Activated CD8-positive, alpha-beta T cell treated with anti-CD3 and anti-CD28 coated beads for 36 hours (primary cell): ENCODE measurements at regions not wholly inside any gene's neighbourhood (a gene's known extent, or its start where the extent isn't known, plus 50 kb on each side); places are given as distances from the start of the nearest gene placed in this dataset.

Experiments
- ATAC-seq: fragments of 200-7000 bp; cut with Tn5 transposase; one replicate; pipeline ENCODE4 v1.10.0; 2021; ENCODE audit warnings: mild to moderate bottlenecking, moderate library complexity
- CTCF ChIA-PET: fragments of 350-600 bp; sonication (Branson Sonifier 250); formaldehyde crosslinking; loops from one replicate; lab custom pipeline; 2021; ENCODE audit warnings: antibody characterized with exemption; lab: Charles Lee
- POLR2A ChIA-PET: fragments of 350-600 bp; sonication (Branson Sonifier 250); formaldehyde crosslinking; loops from one replicate; lab custom pipeline; 2021; ENCODE audit warnings: antibody characterized with exemption; lab: Charles Lee
- DNase-seq: peaks from one replicate; pipeline ENCODE4 v3.0.0-alpha.2; 2020
- H3K27ac Mint-ChIP-seq: one replicate; pipeline ENCODE4 v1.8.0; 2021; ENCODE audit warnings: mild to moderate bottlenecking, mixed read lengths
- H3K27me3 Mint-ChIP-seq: one replicate; pipeline ENCODE4 v1.8.0; 2021; ENCODE audit warnings: mixed read lengths
- H3K36me3 Mint-ChIP-seq: one replicate; pipeline ENCODE4 v1.8.0; 2021; ENCODE audit warnings: low read depth, mixed read lengths
- H3K4me1 Mint-ChIP-seq: one replicate; pipeline ENCODE4 v1.8.0; 2021; ENCODE audit warnings: low read depth, mixed read lengths
- H3K4me3 Mint-ChIP-seq: one replicate; pipeline ENCODE4 v1.8.0; 2021; ENCODE audit warnings: mild to moderate bottlenecking, moderate library complexity, mixed read lengths
- H3K9me3 Mint-ChIP-seq: one replicate; pipeline ENCODE4 v1.8.0; 2021; ENCODE audit warnings: mixed read lengths
- CTCF ChIP-seq: fragments of 200-600 bp; IDR thresholded peaks from one replicate; pipeline ENCODE4 v1.8.0; 2022; ENCODE audit warnings: antibody characterized with exemption, mild to moderate bottlenecking
- intact Hi-C: fragments of 100-400 bp; cut with micrococcal nuclease; formaldehyde crosslinking; loops from one replicate; pipeline ENCODE4 v1.10.0; 2022

DNA sequence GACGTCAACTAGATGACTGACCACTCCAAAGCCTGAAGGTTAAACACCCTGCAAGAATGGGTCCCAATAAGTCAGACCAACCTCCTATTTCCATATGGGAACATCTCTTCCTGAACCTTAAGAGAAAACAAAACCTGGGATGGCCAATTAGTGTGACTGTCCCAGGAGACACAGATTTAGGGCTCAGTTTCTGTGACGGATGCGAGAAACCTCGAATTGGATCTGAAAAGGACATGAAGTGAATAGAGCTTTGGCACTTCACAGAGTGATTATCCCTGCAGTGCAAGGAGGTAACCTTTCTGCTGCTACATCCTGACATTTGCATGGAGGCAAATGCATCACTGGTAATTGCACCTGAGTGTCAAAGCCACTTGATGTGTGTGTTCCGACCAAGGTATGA lies 442.2 kb upstream of the KLF12 start:
- no peak for TF ChIP-seq CTCF
- H3K27me3 Mint-ChIP-seq, result peaks cover 55% of the 10 kb centered on the region
- no peak overlapping the region for H3K27ac Mint-ChIP-seq
- H3K4me1 Mint-ChIP-seq, result peaks cover 10% of the 10 kb centered on the region
- no peaks in the 10 kb centered on the region for H3K36me3 Mint-ChIP-seq
- intact Hi-C loops, result loop anchor here (10.0 kb wide), 1 partner anchor 638 kb away; no protein-coding TSS in a partner anchor
- no peaks in the 10 kb centered on the region for H3K9me3 Mint-ChIP-seq
- H3K4me3 Mint-ChIP-seq, result no peak overlapping the region
- ATAC-seq (no peak), DNase-seq (no peak)
- CTCF ChIA-PET, result no interaction called here
- POLR2A ChIA-PET, result no interaction called here

GRCh38 chr13:74575729-74576125 lies 441.5 kb upstream of the KLF12 start:
- peak overlapping the region; percentile 70 for H3K4me3 Mint-ChIP-seq
- no peak for TF ChIP-seq CTCF
- ATAC-seq (peak; percentile 94), DNase-seq (peak; percentile 69)
- no peaks in the 10 kb centered on the region for H3K9me3 Mint-ChIP-seq
- POLR2A ChIA-PET, result no interaction called here
- H3K36me3 Mint-ChIP-seq, result no peaks in the 10 kb centered on the region
- H3K4me1 Mint-ChIP-seq, result peaks cover 10% of the 10 kb centered on the region
- intact Hi-C loops, result loop anchor here (10.0 kb wide), 1 partner anchor 639 kb away; no protein-coding TSS in a partner anchor
- CTCF ChIA-PET, result no interaction called here
- H3K27ac Mint-ChIP-seq, result no peak overlapping the region
- peaks cover 55% of the 10 kb centered on the region for H3K27me3 Mint-ChIP-seq

- no peak for TF ChIP-seq CTCF
- peak overlapping the region; percentile 12 for H3K27ac Mint-ChIP-seq
- ATAC-seq, result peak; percentile 22
These were observed 440.9 kb upstream of the KLF12 start for GRCh38 chr13:74574964-74575728.

DNA sequence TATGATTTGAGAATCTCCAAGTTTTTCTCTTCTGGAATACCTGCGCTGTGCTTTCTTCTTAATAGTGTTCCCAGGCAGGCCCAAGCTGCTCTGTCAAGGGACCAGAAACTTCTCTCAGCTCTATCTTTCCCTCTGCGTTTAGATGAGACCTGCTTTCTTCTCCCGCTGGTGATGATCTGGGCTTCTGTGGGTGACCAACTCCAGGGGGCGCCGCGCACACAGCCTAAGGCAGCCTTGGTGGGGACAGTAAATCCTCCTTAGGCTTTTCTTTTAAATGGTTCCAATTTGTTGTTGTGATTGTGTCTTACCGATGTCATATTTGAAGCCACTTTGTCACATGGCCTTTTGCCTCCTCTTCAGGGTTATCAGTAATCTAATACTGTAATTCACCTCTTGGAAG lies 439.4 kb upstream of the KLF12 start:
- TF ChIP-seq CTCF, result peak; percentile 52
- Mint-ChIP-seq H3K4me1 (peaks cover 10% of the 10 kb centered on the region), H3K36me3 (no peaks in the 10 kb centered on the region), H3K4me3 (no peak overlapping the region), H3K27ac (no peak overlapping the region), H3K9me3 (no peaks in the 10 kb centered on the region), H3K27me3 (peaks cover 49% of the 10 kb centered on the region)
- ATAC-seq (no peak), DNase-seq (peak; percentile 51)
- ChIA-PET POLR2A (no interaction called here), CTCF (interaction anchor here (1.2 to 1.8 kb wide), 4 partner anchors 19 to 819 kb away, joined by 3 to 8 read pairs (median 4); no protein-coding TSS in a partner anchor)
- intact Hi-C loops, result loop anchor here (10.0 kb wide), 1 partner anchor 641 kb away; no protein-coding TSS in a partner anchor

More at GRCh38 chr13:74574964-74575728, 440.9 kb upstream of the KLF12 start:
- ChIA-PET CTCF (no interaction called here), POLR2A (no interaction called here)
- Mint-ChIP-seq H3K4me3 (peak overlapping the region; percentile 70), H3K36me3 (no peaks in the 10 kb centered on the region), H3K27me3 (peaks cover 55% of the 10 kb centered on the region), H3K9me3 (no peaks in the 10 kb centered on the region), H3K4me1 (peaks cover 10% of the 10 kb centered on the region)
- intact Hi-C loops, result loop anchor here (10.0 kb wide), 1 partner anchor 640 kb away; no protein-coding TSS in a partner anchor
- no peak for DNase-seq

DNA sequence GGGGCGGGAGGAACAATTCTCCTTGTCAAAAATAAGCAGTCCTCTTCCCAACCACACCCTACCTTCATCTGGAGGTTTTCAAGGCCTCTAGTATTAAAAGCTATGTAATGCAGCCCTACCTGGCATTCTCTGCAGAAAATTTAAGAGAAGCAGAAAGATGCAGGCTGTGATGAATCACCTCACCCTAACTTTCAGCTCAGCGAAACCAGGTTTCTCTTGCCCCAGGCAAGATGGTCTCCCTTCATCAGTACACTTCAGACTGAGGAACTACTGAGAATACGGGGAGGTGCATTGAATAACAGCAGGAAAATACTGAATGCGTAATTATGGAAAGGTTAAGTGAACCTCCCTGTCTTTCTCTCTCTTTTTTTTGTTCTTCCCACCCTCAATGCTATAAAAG lies 437.6 kb upstream of the KLF12 start:
- Mint-ChIP-seq H3K4me1 (peaks cover 10% of the 10 kb centered on the region), H3K36me3 (no peaks in the 10 kb centered on the region), H3K27ac (no peak overlapping the region), H3K4me3 (no peak overlapping the region), H3K27me3 (peaks cover 42% of the 10 kb centered on the region), H3K9me3 (no peaks in the 10 kb centered on the region)
- ATAC-seq (no peak), DNase-seq (no peak)
- CTCF ChIA-PET, result interaction anchor here (1.0 kb wide), 1 partner anchor 648 kb away, joined by 4 read pairs; no protein-coding TSS in a partner anchor
- TF ChIP-seq CTCF, result no peak
- intact Hi-C loops, result loop anchor here (10.0 kb wide), 1 partner anchor 643 kb away; no protein-coding TSS in a partner anchor
- POLR2A ChIA-PET, result no interaction called here
